ENCODE measurements at regions not wholly inside any gene's neighbourhood (a gene's known extent, or its start where the extent isn't known, plus 50 kb on each side); places are given as distances from the start of the nearest gene placed in this dataset.

DNA sequence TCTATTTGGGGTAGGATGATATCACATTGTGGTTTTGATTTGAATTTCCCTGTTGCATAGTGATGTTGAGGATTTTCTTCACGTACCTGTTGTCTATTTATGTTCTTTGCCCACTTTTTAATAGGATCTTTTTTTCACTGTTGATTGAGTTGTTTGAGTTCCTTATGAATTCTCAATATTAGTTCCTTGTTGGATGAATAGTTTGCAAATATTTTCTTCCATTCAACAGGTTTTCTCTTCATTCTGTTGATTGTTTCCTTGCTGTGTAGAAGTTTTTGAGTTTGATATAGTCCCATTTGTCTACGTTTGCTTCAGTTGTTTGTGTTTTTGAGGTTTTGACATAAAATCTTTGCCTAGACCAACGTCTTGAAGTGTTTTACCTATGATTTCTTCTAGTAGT lies 369.5 kb upstream of the CAMK1G start:
- TF ChIP-seq GLI4 (tag by site-specific recombination; IDR thresholded peaks at IDR 0.05) (no peak), MZF1 (tag by site-specific recombination; IDR thresholded peaks at IDR 0.05; ENCODE audit: borderline replicate concordance) (no peak), KLF1 (tag by site-specific recombination; IDR thresholded peaks at IDR 0.05) (no peak), ZNF776 (tag by site-specific recombination; IDR thresholded peaks at IDR 0.05; ENCODE audit: borderline replicate concordance) (no peak), ZNF26 (tag by site-specific recombination; IDR thresholded peaks at IDR 0.05) (no peak), SP7 (tag by site-specific recombination; IDR thresholded peaks at IDR 0.05) (no peak), BCL6B (tag by site-specific recombination; IDR thresholded peaks at IDR 0.05) (no peak)
- TF ChIP-seq, protein P1, sequence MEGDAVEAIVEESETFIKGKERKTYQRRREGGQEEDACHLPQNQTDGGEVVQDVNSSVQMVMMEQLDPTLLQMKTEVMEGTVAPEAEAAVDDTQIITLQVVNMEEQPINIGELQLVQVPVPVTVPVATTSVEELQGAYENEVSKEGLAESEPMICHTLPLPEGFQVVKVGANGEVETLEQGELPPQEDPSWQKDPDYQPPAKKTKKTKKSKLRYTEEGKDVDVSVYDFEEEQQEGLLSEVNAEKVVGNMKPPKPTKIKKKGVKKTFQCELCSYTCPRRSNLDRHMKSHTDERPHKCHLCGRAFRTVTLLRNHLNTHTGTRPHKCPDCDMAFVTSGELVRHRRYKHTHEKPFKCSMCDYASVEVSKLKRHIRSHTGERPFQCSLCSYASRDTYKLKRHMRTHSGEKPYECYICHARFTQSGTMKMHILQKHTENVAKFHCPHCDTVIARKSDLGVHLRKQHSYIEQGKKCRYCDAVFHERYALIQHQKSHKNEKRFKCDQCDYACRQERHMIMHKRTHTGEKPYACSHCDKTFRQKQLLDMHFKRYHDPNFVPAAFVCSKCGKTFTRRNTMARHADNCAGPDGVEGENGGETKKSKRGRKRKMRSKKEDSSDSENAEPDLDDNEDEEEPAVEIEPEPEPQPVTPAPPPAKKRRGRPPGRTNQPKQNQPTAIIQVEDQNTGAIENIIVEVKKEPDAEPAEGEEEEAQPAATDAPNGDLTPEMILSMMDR (tag by site-specific recombination; IDR thresholded peaks at IDR 0.05) = no peak
- TF ChIP-seq, protein P2, sequence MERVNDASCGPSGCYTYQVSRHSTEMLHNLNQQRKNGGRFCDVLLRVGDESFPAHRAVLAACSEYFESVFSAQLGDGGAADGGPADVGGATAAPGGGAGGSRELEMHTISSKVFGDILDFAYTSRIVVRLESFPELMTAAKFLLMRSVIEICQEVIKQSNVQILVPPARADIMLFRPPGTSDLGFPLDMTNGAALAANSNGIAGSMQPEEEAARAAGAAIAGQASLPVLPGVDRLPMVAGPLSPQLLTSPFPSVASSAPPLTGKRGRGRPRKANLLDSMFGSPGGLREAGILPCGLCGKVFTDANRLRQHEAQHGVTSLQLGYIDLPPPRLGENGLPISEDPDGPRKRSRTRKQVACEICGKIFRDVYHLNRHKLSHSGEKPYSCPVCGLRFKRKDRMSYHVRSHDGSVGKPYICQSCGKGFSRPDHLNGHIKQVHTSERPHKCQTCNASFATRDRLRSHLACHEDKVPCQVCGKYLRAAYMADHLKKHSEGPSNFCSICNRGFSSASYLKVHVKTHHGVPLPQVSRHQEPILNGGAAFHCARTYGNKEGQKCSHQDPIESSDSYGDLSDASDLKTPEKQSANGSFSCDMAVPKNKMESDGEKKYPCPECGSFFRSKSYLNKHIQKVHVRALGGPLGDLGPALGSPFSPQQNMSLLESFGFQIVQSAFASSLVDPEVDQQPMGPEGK (tag by site-specific recombination; IDR thresholded peaks at IDR 0.05) = no peak
